ENCODE measurements at regions not wholly inside any gene's neighbourhood (a gene's known extent, or its start where the extent isn't known, plus 50 kb on each side); places are given as distances from the start of the nearest gene placed in this dataset.

GRCh38 chr3:56969851-56970250, 90.6 kb upstream of the SPATA12 start:
- no peak overlapping the region for H3K27ac Mint-ChIP-seq (ENCODE audit: low read depth, unreplicated experiment)
- TF ChIP-seq CTCF (IDR thresholded peaks at IDR 0.05; ENCODE audit: unreplicated experiment) = no peak

GRCh38 chr3:56966509-56966908, 94.0 kb upstream of the SPATA12 start:
- Mint-ChIP-seq H3K4me3 (ENCODE audit: unreplicated experiment) (no peak overlapping the region), H3K9me3 (ENCODE audit: unreplicated experiment) (no peaks in the 10 kb centered on the region), H3K36me3 (ENCODE audit: insufficient read depth, unreplicated experiment) (no peaks in the 10 kb centered on the region), H3K27me3 (ENCODE audit: insufficient read depth, unreplicated experiment) (no peaks in the 10 kb centered on the region), H3K27ac (ENCODE audit: low read depth, unreplicated experiment) (no peak overlapping the region), H3K4me1 (ENCODE audit: insufficient read depth, unreplicated experiment) (no peaks in the 10 kb centered on the region)
- BruUV-seq (replicated peaks) = no TSS peak
- no peak for DNase-seq (ENCODE audit: unreplicated experiment)
- POLR2A ChIA-PET = interaction anchor here (0.6 kb wide), 1 partner anchor 333 kb away, joined by 3 read pairs; no protein-coding TSS in a partner anchor
- CTCF ChIA-PET = no interaction called here
- no peak for TF ChIP-seq CTCF (IDR thresholded peaks at IDR 0.05; ENCODE audit: unreplicated experiment)
- intact Hi-C loops (cut with micrococcal nuclease) = no loop called here

More at GRCh38 chr3:56969851-56970250, 90.6 kb upstream of the SPATA12 start:
- Mint-ChIP-seq H3K4me1 (ENCODE audit: insufficient read depth, unreplicated experiment) (no peaks in the 10 kb centered on the region), H3K9me3 (ENCODE audit: unreplicated experiment) (no peaks in the 10 kb centered on the region), H3K36me3 (ENCODE audit: insufficient read depth, unreplicated experiment) (no peaks in the 10 kb centered on the region), H3K27me3 (ENCODE audit: insufficient read depth, unreplicated experiment) (no peaks in the 10 kb centered on the region), H3K4me3 (ENCODE audit: unreplicated experiment) (no peak overlapping the region)
- ChIA-PET CTCF (interaction anchor here (0.6 to 1.0 kb wide), 2 partner anchors 8 to 58 kb away, joined by 3 read pairs; no protein-coding TSS in a partner anchor), POLR2A (interaction anchor here (1.2 kb wide), 1 partner anchor 11 kb away, joined by 3 read pairs; no protein-coding TSS in a partner anchor)
- DNase-seq (ENCODE audit: unreplicated experiment) = no peak
- intact Hi-C loops (cut with micrococcal nuclease) = no loop called here
- BruUV-seq (replicated peaks) = no TSS peak

GRCh38 chr3:56966104-56966503, 94.4 kb upstream of the SPATA12 start:
- Mint-ChIP-seq H3K4me1 (ENCODE audit: insufficient read depth, unreplicated experiment) (no peaks in the 10 kb centered on the region), H3K27me3 (ENCODE audit: insufficient read depth, unreplicated experiment) (no peaks in the 10 kb centered on the region), H3K36me3 (ENCODE audit: insufficient read depth, unreplicated experiment) (no peaks in the 10 kb centered on the region), H3K27ac (ENCODE audit: low read depth, unreplicated experiment) (no peak overlapping the region), H3K4me3 (ENCODE audit: unreplicated experiment) (no peak overlapping the region), H3K9me3 (ENCODE audit: unreplicated experiment) (no peaks in the 10 kb centered on the region)
- DNase-seq (ENCODE audit: unreplicated experiment) = no peak
- BruUV-seq (replicated peaks) = no TSS peak
- intact Hi-C loops (cut with micrococcal nuclease) = no loop called here
- CTCF ChIA-PET = no interaction called here
- POLR2A ChIA-PET = no interaction called here
- no peak for TF ChIP-seq CTCF (IDR thresholded peaks at IDR 0.05; ENCODE audit: unreplicated experiment)

GRCh38 chr3:56962922-56963321, 97.5 kb upstream of the SPATA12 start:
- no peak for TF ChIP-seq CTCF (IDR thresholded peaks at IDR 0.05; ENCODE audit: unreplicated experiment)
- Mint-ChIP-seq H3K4me1 (ENCODE audit: insufficient read depth, unreplicated experiment) (no peaks in the 10 kb centered on the region), H3K27ac (ENCODE audit: low read depth, unreplicated experiment) (no peak overlapping the region), H3K36me3 (ENCODE audit: insufficient read depth, unreplicated experiment) (no peaks in the 10 kb centered on the region), H3K9me3 (ENCODE audit: unreplicated experiment) (no peaks in the 10 kb centered on the region), H3K4me3 (ENCODE audit: unreplicated experiment) (no peak overlapping the region), H3K27me3 (ENCODE audit: insufficient read depth, unreplicated experiment) (no peaks in the 10 kb centered on the region)
- CTCF ChIA-PET = interaction anchor here (0.7 to 0.8 kb wide), 2 partner anchors 26 to 259 kb away, joined by 3 to 5 read pairs; no protein-coding TSS in a partner anchor
- intact Hi-C loops (cut with micrococcal nuclease) = no loop called here
- POLR2A ChIA-PET = interaction anchor here (0.5 to 0.7 kb wide), 2 partner anchors 97 to 233 kb away, joined by 3 to 4 read pairs; no protein-coding TSS in a partner anchor
- no peak for DNase-seq (ENCODE audit: unreplicated experiment)
- no TSS peak for BruUV-seq (replicated peaks)
